Heart left ventricle (tissue), 16 donors: ENCODE measurements at regions not wholly inside any gene's neighbourhood (a gene's known extent, or its start where the extent isn't known, plus 50 kb on each side); places are given as distances from the start of the nearest gene placed in this dataset.

Experiments
- ATAC-seq, 4 donors: fragments of 200-7000 bp; cut with Tn5 transposase; one replicate each; pipeline ENCODE4 v1.9.1; 2020 to 2022; ENCODE audit warnings: moderate library complexity in 4 of 4, mild to moderate bottlenecking in 3 of 4, moderate number of reproducible peaks in 1 of 4
- DNase-seq, 5 donors: peaks; one replicate each; pipeline ENCODE4 v3.0.0-alpha.2; 2020
- H3K27ac ChIP-seq, 12 donors: fragments of 200-600 bp; sonication (generic) in 4 of 12; one replicate each; pipeline versions ENCODE4 v1.5.0 to v1.8.0; 2016 to 2022; ENCODE audit warnings: mild to moderate bottlenecking in 2 of 12
- H3K27me3 ChIP-seq, 9 donors: fragments of 200-600 bp; sonication (generic) in 2 of 9; one replicate each; pipeline versions ENCODE4 v1.5.1 to v1.8.0; 2016 to 2022; ENCODE audit warnings: mild to moderate bottlenecking in 3 of 9
- H3K36me3 ChIP-seq, 9 donors: fragments of 200-600 bp; sonication (generic) in 2 of 9; one replicate each; pipeline versions ENCODE4 v1.5.0 to v1.8.0; 2018 to 2022; ENCODE audit warnings: mild to moderate bottlenecking in 2 of 9
- H3K4me1 ChIP-seq, 12 donors: fragments of 200-600 bp; sonication (generic) in 4 of 12; one replicate each; pipeline versions ENCODE4 v1.5.0 to v1.8.0; 2016 to 2022; ENCODE audit warnings: mild to moderate bottlenecking in 3 of 12
- H3K4me3 ChIP-seq, 12 donors: fragments of 200-600 bp; sonication (generic) in 4 of 12; one replicate each; pipeline versions ENCODE4 v1.5.0 to v1.8.0; 2017 to 2022; ENCODE audit warnings: mild to moderate bottlenecking in 9 of 12, moderate library complexity in 4 of 12
- H3K9me3 ChIP-seq, 12 donors: fragments of 200-600 bp; sonication (generic) in 4 of 12; one replicate each; pipeline versions ENCODE4 v1.5.0 to v1.8.0; 2016 to 2022; ENCODE audit warnings: mild to moderate bottlenecking in 1 of 12
- CTCF ChIP-seq, 12 donors: fragments of 200-600 bp; sonication (generic) in 4 of 12; IDR thresholded peaks; one replicate each; pipeline versions ENCODE4 v1.5.0 to v1.8.0; 2018 to 2022; ENCODE audit warnings: antibody characterized with exemption in 12 of 12, mild to moderate bottlenecking in 5 of 12
- POLR2A ChIP-seq, 2 donors: fragments of 450-650 bp; IDR thresholded peaks; one replicate each; pipeline ENCODE4 v1.6.1; 2017; ENCODE audit warnings: antibody characterized with exemption in 2 of 2, mild to moderate bottlenecking in 2 of 2, moderate library complexity in 2 of 2
- whole genome bisulfite sequencing, 4 donors: extraction: QIAGEN DNeasy Blood & Tissue Kit in 2 of 4; methylation state at CpG; one replicate each; pipeline versions ENCODE4 v1.1.5 to v1.1.7; 2013 to 2018; 5-methylcytosine and 5-hydroxymethylcytosine counted together
- intact Hi-C, 10 donors: fragments of 100-400 bp; cut with DNase I; formaldehyde crosslinking; loops; one replicate each; pipeline versions ENCODE4 v1.11.1 to v1.14.2; 2022
- donor health status: ischemic (EF 13 %, LVEDD 7.1; RV severe dilation, severe dysfunction).
- donor health status: healthy with polysubstance abuse.
- donor health status: DM: no; HTN: yes; CAD: no.
- donor health status: DM: no; HTN: no; CAD: no.
- donor health status: ischemic (EF 25% LVEDD 6.9; RV normal size, moderate dysfunction).
- donor health status: ischemic (EF 25% LVEDD 5.7; RV mildly dilated, moderate dysfunction).
- donor health status: healthy.
- donor health status: DM: yes; HTN: yes; CAD: no.
- donor health status: ischemic (EF 35%, LVEDD 5.7; RV mildly dilated, moderate dysfunction).
- donor health status: nonischemic (EF 11% LVEDD 7.7; RV severe dilation, severe dysfunction).
- donor health status: DM: yes; HTN: yes; CAD: no.
- donor health status: PGD.
- donor health status: ischemic (EF 29% LVEDD 5.4; RV normal size, mild dysfunction).
- donor health status: nonischemic (EF 23%, LVEDD 6.1; RV moderate dilation, normal function).

GRCh38 chr2:147355706-147356105 lies 489.1 kb upstream of the ACVR2A start:
- intact Hi-C loops, result no loop called here
- no peaks in the 10 kb centered on the region for H3K9me3 ChIP-seq
- no peak for ATAC-seq
- no peaks in the 10 kb centered on the region for H3K4me1 ChIP-seq
- 81 to 88% (median 83%) methylated on average over 4 of the region's 4 CpGs for WGBS, 4 donors
- no peak overlapping the region for H3K4me3 ChIP-seq
- TF ChIP-seq POLR2A (IDR thresholded peaks at IDR 0.05) (no peak), CTCF (IDR thresholded peaks at IDR 0.05) (no peak)
- DNase-seq, result no peak
- no peaks in the 10 kb centered on the region for H3K36me3 ChIP-seq
- no peak overlapping the region for H3K27ac ChIP-seq
- peaks cover 0 to 3% (median 0%) of the 10 kb centered on the region in 9 donors for H3K27me3 ChIP-seq

DNA sequence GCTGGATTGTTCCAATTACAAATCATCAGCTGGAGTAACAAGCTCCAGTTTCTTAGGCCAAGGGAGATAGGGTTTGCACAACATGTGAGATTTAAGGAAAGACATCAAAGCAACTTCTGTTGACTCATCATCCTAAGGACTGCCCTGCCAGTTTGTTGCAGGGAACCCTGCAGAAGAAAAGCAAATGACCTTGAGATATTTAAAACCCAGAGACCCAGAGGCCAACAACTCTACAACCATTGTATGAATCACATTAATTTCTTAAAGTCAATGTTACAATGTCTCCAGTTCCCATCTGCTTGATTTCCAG lies 491.8 kb upstream of the ACVR2A start:
- Histone ChIP-seq H3K9me3 (no peaks in the 10 kb centered on the region), H3K4me1 (no peaks in the 10 kb centered on the region), H3K4me3 (no peak overlapping the region), H3K27ac (no peak overlapping the region), H3K36me3 (no peaks in the 10 kb centered on the region), H3K27me3 (peaks cover 0 to 5% (median 0%) of the 10 kb centered on the region in 9 donors)
- TF ChIP-seq POLR2A (IDR thresholded peaks at IDR 0.05), result no peak
- TF ChIP-seq CTCF (IDR thresholded peaks at IDR 0.05), result no peak
- ATAC-seq (no peak), DNase-seq (no peak)
- intact Hi-C loops, result no loop called here

DNA sequence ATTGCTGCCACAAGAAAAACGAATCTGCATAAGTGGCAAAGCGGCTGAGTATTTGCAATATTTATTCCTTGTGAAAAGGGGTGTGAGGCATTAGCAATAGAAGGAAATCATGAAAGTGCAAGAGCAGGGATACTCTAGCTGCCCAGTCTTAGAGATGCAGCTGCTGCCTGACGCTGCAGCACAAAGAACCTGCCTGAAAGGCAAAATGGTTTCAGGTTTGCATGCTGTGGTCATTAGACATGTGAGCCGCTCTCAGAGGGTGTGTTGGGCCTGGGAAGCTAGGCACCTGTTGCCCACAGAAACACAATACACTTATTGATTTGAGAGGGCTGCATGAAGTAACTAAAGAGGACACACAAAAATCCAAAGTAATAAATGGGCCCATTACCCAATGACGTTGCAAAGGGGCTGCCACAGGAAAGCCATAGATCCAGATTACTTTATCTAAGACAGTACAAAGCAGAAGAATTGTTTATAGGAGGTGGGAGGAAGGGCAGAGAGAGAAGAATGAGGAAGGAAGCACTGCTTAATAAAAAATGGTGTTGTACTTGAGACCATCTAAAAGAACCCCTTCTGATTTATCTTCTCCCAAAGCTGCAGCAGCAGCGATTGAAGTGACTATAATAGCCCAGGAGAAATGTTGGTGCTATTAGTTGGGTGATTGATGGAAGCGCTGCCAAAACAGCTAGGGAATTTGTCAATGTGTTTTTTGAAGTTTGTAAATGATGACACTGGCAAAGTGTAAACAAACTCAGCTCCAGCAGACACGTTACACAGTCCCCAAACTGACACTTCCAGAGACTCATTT lies 492.4 kb upstream of the ACVR2A start:
- TF ChIP-seq CTCF (IDR thresholded peaks at IDR 0.05) (no peak), POLR2A (IDR thresholded peaks at IDR 0.05) (no peak)
- intact Hi-C loops, result no loop called here
- 70 to 77% (median 75%) methylated on average over 8 of the region's 8 CpGs for WGBS, 4 donors

DNA sequence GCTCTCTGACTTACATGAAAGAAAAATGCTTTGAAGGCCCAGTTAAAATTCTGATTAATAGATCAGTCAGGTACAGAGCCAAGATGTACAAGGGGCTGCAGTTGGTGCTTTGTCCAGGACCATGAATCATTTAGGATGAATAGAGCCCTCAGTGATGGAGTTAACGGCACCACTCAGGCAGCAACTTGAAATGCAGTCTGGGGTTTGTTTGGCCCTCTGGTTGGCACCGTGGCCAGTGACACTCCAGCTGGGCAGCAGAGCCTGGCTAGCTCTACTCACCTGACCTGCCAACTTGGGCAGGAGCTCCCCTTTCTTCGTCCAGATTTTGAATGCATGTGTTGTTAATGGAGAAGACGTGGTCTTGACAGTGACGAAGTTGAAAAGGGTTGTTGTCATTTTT lies 493.0 kb upstream of the ACVR2A start:
- TF ChIP-seq CTCF (IDR thresholded peaks at IDR 0.05) (no peak), POLR2A (IDR thresholded peaks at IDR 0.05) (no peak)
- H3K27me3 ChIP-seq, result peaks cover 0 to 5% (median 0%) of the 10 kb centered on the region in 9 donors
- H3K27ac ChIP-seq, result no peak overlapping the region
- no peaks in the 10 kb centered on the region for H3K4me1 ChIP-seq
- DNase-seq (no peak), ATAC-seq (no peak)
- intact Hi-C loops, result no loop called here
- no peaks in the 10 kb centered on the region for H3K36me3 ChIP-seq
- no peak overlapping the region for H3K4me3 ChIP-seq
- H3K9me3 ChIP-seq, result no peaks in the 10 kb centered on the region
- WGBS, 4 donors, result 82 to 89% (median 87%) methylated on average over 5 of the region's 5 CpGs

More for the DNA sequence above, 492.4 kb upstream of the ACVR2A start:
- ATAC-seq, result no peak
- H3K9me3 ChIP-seq, result no peaks in the 10 kb centered on the region
- H3K4me1 ChIP-seq, result no peaks in the 10 kb centered on the region
- H3K27ac ChIP-seq, result no peak overlapping the region
- no peaks in the 10 kb centered on the region for H3K36me3 ChIP-seq
- peaks cover 0 to 5% (median 0%) of the 10 kb centered on the region in 9 donors for H3K27me3 ChIP-seq
- H3K4me3 ChIP-seq, result no peak overlapping the region
- DNase-seq, result no peak
